OCI-LY7 (cell line): ENCODE measurements at regions not wholly inside any gene's neighbourhood (a gene's known extent, or its start where the extent isn't known, plus 50 kb on each side); places are given as distances from the start of the nearest gene placed in this dataset.

Source experiments
- BruUV-seq: library from RNA; stranded (reverse); fragments of 400-500 nt; replicated peaks from 2 replicates; lab custom pipeline; 2021; lab: Mats Ljungman, UMichigan
- CTCF ChIA-PET: fragments of 300-600 bp; sonication (Branson Sonifier 250); formaldehyde crosslinking; loops from one replicate; lab custom pipeline; 2022; ENCODE audit warnings: antibody characterized with exemption; ENCODE audit not compliant: unreplicated experiment; lab: Charles Lee
- POLR2A ChIA-PET: fragments of 300-600 bp; sonication (Branson Sonifier 250); formaldehyde crosslinking; loops from one replicate; lab custom pipeline; 2022; ENCODE audit warnings: antibody characterized with exemption; lab: Charles Lee
- DNase-seq: peaks from one replicate; pipeline ENCODE4 v3.0.0-alpha.2; 2015; ENCODE audit warnings: low spot score
- H2AFZ ChIP-seq: fragments of 200-600 bp; sonication (generic), shearing (Covaris generic); 2 replicates; pipeline ENCODE4 v1.6.1; 2014; ENCODE audit warnings: mild to moderate bottlenecking, antibody characterized with exemption, low read length, moderate library complexity
- H3K27ac ChIP-seq: fragments of 200-600 bp; sonication (generic); 2 replicates; pipeline ENCODE4 v1.5.1; 2014; ENCODE audit warnings: mixed run types, low read depth, mild to moderate bottlenecking, moderate library complexity, low read length, inconsistent platforms; ENCODE audit not compliant: poor library complexity, severe bottlenecking
- H3K36me3 ChIP-seq: fragments of 200-600 bp; sonication (generic); 2 replicates; pipeline ENCODE4 v1.6.1; 2014; ENCODE audit warnings: mild to moderate bottlenecking, antibody characterized with exemption, low read length, moderate library complexity, mixed read lengths; ENCODE audit not compliant: insufficient read depth
- H3K4me1 ChIP-seq: fragments of 200-600 bp; sonication (generic); 2 replicates; pipeline ENCODE4 v1.5.1; 2014; ENCODE audit warnings: mild to moderate bottlenecking, low read length; ENCODE audit not compliant: insufficient read depth, poor library complexity, severe bottlenecking
- H3K4me2 ChIP-seq: fragments of 200-600 bp; sonication (generic); 2 replicates; pipeline ENCODE4 v1.6.1; 2014; ENCODE audit warnings: mild to moderate bottlenecking, low read length
- H3K4me3 ChIP-seq: fragments of 200-600 bp; sonication (generic); 2 replicates; pipeline ENCODE4 v1.5.1; 2014; ENCODE audit warnings: mild to moderate bottlenecking, low read depth, low read length; ENCODE audit not compliant: poor library complexity, severe bottlenecking
- H3K79me2 ChIP-seq: fragments of 200-600 bp; sonication (generic); 2 replicates; pipeline ENCODE4 v1.6.1; 2016; ENCODE audit warnings: low read depth, mild to moderate bottlenecking, low read length, moderate library complexity, mixed read lengths; ENCODE audit not compliant: insufficient read depth
- H3K9me2 ChIP-seq: fragments of 200-600 bp; sonication (generic); 2 replicates; pipeline ENCODE4 v1.6.1; 2016; ENCODE audit warnings: mild to moderate bottlenecking, low read length, mixed read lengths; ENCODE audit not compliant: insufficient read depth
- H3K9me3 ChIP-seq: fragments of 200-600 bp; sonication (generic); 2 replicates; pipeline ENCODE4 v1.6.1; 2014; ENCODE audit warnings: mild to moderate bottlenecking, mixed run types, low read length, mixed read lengths
- H4K20me1 ChIP-seq: fragments of 200-600 bp; sonication (generic); 2 replicates; pipeline ENCODE4 v1.6.1; 2014; ENCODE audit warnings: mild to moderate bottlenecking, antibody characterized with exemption, low read length, moderate library complexity, mixed read lengths; ENCODE audit not compliant: insufficient read depth
- CTCF ChIP-seq: fragments of 200-600 bp; sonication (generic); conservative IDR thresholded peaks from 2 replicates; pipeline ENCODE4 v1.5.1; 2014; ENCODE audit warnings: mild to moderate bottlenecking, antibody characterized with exemption, low read length, moderate library complexity, mixed read lengths
- EZH2phosphoT487 ChIP-seq: fragments of 200-600 bp; sonication (generic); IDR thresholded peaks from 2 replicates; pipeline ENCODE4 v1.6.1; 2018; ENCODE audit warnings: low read depth, borderline replicate concordance, mild to moderate bottlenecking, mixed run types, antibody characterized with exemption, low read length, moderate library complexity, mixed read lengths
- intact Hi-C: fragments of 100-400 bp; cut with micrococcal nuclease; formaldehyde crosslinking; loops from one replicate; pipeline ENCODE4 v1.10.0; 2022; ENCODE audit not compliant: unreplicated experiment

GRCh38 chr2:59463426-59463825, 1090.0 kb downstream of the BCL11A start:
- Histone ChIP-seq H3K4me3 (no peak overlapping the region), H3K9me3 (no peaks in the 10 kb centered on the region), H4K20me1 (no peaks in the 10 kb centered on the region), H3K4me1 (no peaks in the 10 kb centered on the region), H3K36me3 (no peaks in the 10 kb centered on the region), H2AFZ (no peak overlapping the region), H3K4me2 (no peak overlapping the region), H3K9me2 (no peaks in the 10 kb centered on the region), H3K27ac (no peak overlapping the region), H3K79me2 (no peaks in the 10 kb centered on the region)
- no peak for DNase-seq
- TF ChIP-seq CTCF, result no peak
- TF ChIP-seq EZH2phosphoT487, result no peak
- CTCF ChIA-PET, result no interaction called here
- POLR2A ChIA-PET, result interaction anchor here (0.6 kb wide), 1 partner anchor 419 kb away, joined by 3 read pairs; no protein-coding TSS in a partner anchor
- no TSS peak for BruUV-seq
- intact Hi-C loops, result no loop called here

GRCh38 chr2:59462422-59463197, 1090.8 kb downstream of the BCL11A start:
- Histone ChIP-seq H3K4me2 (no peak overlapping the region), H3K4me3 (no peak overlapping the region), H4K20me1 (no peaks in the 10 kb centered on the region), H2AFZ (no peak overlapping the region), H3K79me2 (no peaks in the 10 kb centered on the region), H3K4me1 (no peaks in the 10 kb centered on the region), H3K27ac (no peak overlapping the region), H3K9me2 (no peaks in the 10 kb centered on the region), H3K9me3 (no peaks in the 10 kb centered on the region), H3K36me3 (no peaks in the 10 kb centered on the region)
- no peak for DNase-seq
- ChIA-PET POLR2A (no interaction called here), CTCF (no interaction called here)
- intact Hi-C loops, result no loop called here
- BruUV-seq, result no TSS peak
- no peak for TF ChIP-seq EZH2phosphoT487
- TF ChIP-seq CTCF, result no peak

GRCh38 chr2:59461127-59461526, 1092.3 kb downstream of the BCL11A start:
- H4K20me1 ChIP-seq, result no peaks in the 10 kb centered on the region
- CTCF ChIA-PET, result no interaction called here
- no peak overlapping the region for H3K4me2 ChIP-seq
- BruUV-seq, result no TSS peak
- H3K27ac ChIP-seq, result no peak overlapping the region
- no peaks in the 10 kb centered on the region for H3K9me3 ChIP-seq
- H2AFZ ChIP-seq, result no peak overlapping the region
- no peaks in the 10 kb centered on the region for H3K36me3 ChIP-seq
- H3K79me2 ChIP-seq, result no peaks in the 10 kb centered on the region
- DNase-seq, result no peak
- intact Hi-C loops, result no loop called here
- H3K4me3 ChIP-seq, result no peak overlapping the region
- TF ChIP-seq EZH2phosphoT487, result no peak
- no peak for TF ChIP-seq CTCF
- H3K9me2 ChIP-seq, result no peaks in the 10 kb centered on the region
- POLR2A ChIA-PET, result interaction anchor here (1.1 kb wide), 1 partner anchor 318 kb away, joined by 3 read pairs; no protein-coding TSS in a partner anchor
- H3K4me1 ChIP-seq, result no peaks in the 10 kb centered on the region
